DND-41 (cell line): ENCODE measurements at regions not wholly inside any gene's neighbourhood (a gene's known extent, or its start where the extent isn't known, plus 50 kb on each side); places are given as distances from the start of the nearest gene placed in this dataset.

Experiments used
- ATAC-seq: fragments of 200-7000 bp; cut with Tn5 transposase; 3 replicates; pipeline ENCODE4 v1.9.1; 2021; ENCODE audit warnings: low read depth; ENCODE audit not compliant: insufficient read depth
- DNase-seq: peaks from one replicate; pipeline ENCODE4 v3.0.0-alpha.2; 2020
- H2AFZ ChIP-seq: 2 replicates; pipeline ENCODE4 v1.6.0; 2012; ENCODE audit warnings: low read depth, low read length
- H3K27ac ChIP-seq: 2 replicates; pipeline ENCODE4 v1.5.1; 2012; ENCODE audit warnings: low read length, inconsistent platforms
- H3K27me3 ChIP-seq: fragments of 200-600 bp; sonication (generic); 2 replicates; pipeline ENCODE4 v1.6.0; 2012; ENCODE audit warnings: low read length, mild to moderate bottlenecking, inconsistent platforms; ENCODE audit not compliant: insufficient read depth, poor library complexity
- H3K36me3 ChIP-seq: 2 replicates; pipeline ENCODE4 v1.5.1; 2012; ENCODE audit warnings: low read length, inconsistent platforms; ENCODE audit not compliant: insufficient read depth
- H3K4me1 ChIP-seq: 2 replicates; pipeline ENCODE4 v1.5.1; 2012; ENCODE audit warnings: mild to moderate bottlenecking, low read length; ENCODE audit not compliant: insufficient read depth
- H3K4me2 ChIP-seq: 2 replicates; pipeline ENCODE4 v1.6.0; 2012; ENCODE audit warnings: mild to moderate bottlenecking, moderate library complexity, low read length, inconsistent platforms; ENCODE audit not compliant: insufficient read depth
- H3K4me3 ChIP-seq, 2 experiments: fragments of 200-600 bp in 1 of 2; shearing (Covaris generic) in 1 of 2; 2 replicates each; pipeline ENCODE4 v1.5.1; 2012 to 2016; ENCODE audit warnings: inconsistent platforms in 2 of 2, low read length in 2 of 2, mild to moderate bottlenecking in 2 of 2, low read depth in 1 of 2, moderate library complexity in 1 of 2
- H3K79me2 ChIP-seq: 2 replicates; pipeline ENCODE4 v1.6.0; 2012; ENCODE audit warnings: low read length, inconsistent platforms; ENCODE audit not compliant: insufficient read depth
- H3K9ac ChIP-seq: 2 replicates; pipeline ENCODE4 v1.6.0; 2012; ENCODE audit warnings: low read depth, mild to moderate bottlenecking, inconsistent platforms, low read length, moderate library complexity
- H3K9me3 ChIP-seq: 2 replicates; pipeline ENCODE4 v1.5.1; 2012; ENCODE audit warnings: low read length, moderate library complexity, mild to moderate bottlenecking, inconsistent platforms; ENCODE audit not compliant: insufficient read depth, severe bottlenecking
- H4K20me1 ChIP-seq: 2 replicates; pipeline ENCODE4 v1.6.0; 2012; ENCODE audit warnings: low read length; ENCODE audit not compliant: insufficient read depth
- EZH2 ChIP-seq: IDR thresholded peaks from 3 replicates; pipeline ENCODE4 v1.6.1; 2012; ENCODE audit warnings: borderline replicate concordance, low read depth, mild to moderate bottlenecking, moderate library complexity, low read length, inconsistent platforms; ENCODE audit not compliant: severe bottlenecking
- TF ChIP-seq, protein P1 (sequence below): IDR thresholded peaks from 2 replicates; pipeline ENCODE4 v1.5.1; 2012; ENCODE audit warnings: borderline replicate concordance, low read length, moderate library complexity, mild to moderate bottlenecking; ENCODE audit not compliant: poor library complexity, severe bottlenecking; ENCODE audit errors: extremely low read depth

DNA sequence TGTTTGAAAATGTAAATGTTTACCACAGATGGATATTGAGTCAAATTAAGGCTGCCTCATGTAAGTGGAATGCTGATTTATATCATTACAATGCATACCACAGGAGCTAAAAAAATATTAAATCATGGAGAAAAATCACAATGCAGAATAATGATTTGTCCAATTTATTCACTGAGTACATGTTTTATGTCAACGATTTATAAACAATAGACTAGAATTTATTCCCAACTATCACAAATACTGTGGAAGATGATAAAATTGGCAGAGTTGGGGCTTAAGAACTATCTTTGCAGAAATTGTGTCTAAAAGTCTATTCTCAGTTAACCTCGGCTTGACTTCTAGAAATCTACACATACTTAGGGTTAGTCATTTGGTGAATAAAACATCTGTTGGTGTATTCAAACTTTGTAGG is 472.1 kb upstream of the MARCKS start:
- Histone ChIP-seq H3K79me2 (no peaks in the 10 kb centered on the region), H3K9me3 (no peaks in the 10 kb centered on the region), H3K27me3 (no peaks in the 10 kb centered on the region), H3K36me3 (no peaks in the 10 kb centered on the region), H3K9ac (no peak overlapping the region), H3K4me3 (no peak overlapping the region), H3K4me2 (no peak overlapping the region), H3K27ac (no peak overlapping the region), H3K4me1 (no peaks in the 10 kb centered on the region), H4K20me1 (no peaks in the 10 kb centered on the region), H2AFZ (no peak overlapping the region)
- TF ChIP-seq, protein P1, sequence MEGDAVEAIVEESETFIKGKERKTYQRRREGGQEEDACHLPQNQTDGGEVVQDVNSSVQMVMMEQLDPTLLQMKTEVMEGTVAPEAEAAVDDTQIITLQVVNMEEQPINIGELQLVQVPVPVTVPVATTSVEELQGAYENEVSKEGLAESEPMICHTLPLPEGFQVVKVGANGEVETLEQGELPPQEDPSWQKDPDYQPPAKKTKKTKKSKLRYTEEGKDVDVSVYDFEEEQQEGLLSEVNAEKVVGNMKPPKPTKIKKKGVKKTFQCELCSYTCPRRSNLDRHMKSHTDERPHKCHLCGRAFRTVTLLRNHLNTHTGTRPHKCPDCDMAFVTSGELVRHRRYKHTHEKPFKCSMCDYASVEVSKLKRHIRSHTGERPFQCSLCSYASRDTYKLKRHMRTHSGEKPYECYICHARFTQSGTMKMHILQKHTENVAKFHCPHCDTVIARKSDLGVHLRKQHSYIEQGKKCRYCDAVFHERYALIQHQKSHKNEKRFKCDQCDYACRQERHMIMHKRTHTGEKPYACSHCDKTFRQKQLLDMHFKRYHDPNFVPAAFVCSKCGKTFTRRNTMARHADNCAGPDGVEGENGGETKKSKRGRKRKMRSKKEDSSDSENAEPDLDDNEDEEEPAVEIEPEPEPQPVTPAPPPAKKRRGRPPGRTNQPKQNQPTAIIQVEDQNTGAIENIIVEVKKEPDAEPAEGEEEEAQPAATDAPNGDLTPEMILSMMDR: no peak
- no peak for TF ChIP-seq EZH2
- ATAC-seq (no peak), DNase-seq (no peak)

DNA sequence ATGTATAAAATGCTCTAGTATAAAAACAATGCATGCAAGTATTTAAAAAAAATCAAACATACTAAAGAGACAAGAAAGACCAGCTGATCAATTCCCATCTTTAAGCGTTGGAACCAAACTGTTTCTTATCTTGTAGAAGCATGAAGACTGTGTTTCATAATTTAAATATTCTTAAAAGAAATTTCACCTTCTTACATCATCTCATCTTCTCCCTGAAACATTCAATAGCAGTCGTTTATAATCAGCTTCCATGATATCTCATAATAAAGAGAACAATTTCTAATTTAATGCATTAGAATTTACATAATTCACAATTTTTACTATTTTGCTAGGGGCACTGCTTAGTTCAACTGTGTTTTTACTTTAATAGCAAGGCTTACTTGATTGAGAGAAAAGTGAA is 468.1 kb upstream of the MARCKS start:
- H3K79me2 ChIP-seq: no peaks in the 10 kb centered on the region
- no peaks in the 10 kb centered on the region for H4K20me1 ChIP-seq
- no peak overlapping the region for H3K4me3 ChIP-seq
- DNase-seq: no peak
- H3K4me2 ChIP-seq: no peak overlapping the region
- no peaks in the 10 kb centered on the region for H3K27me3 ChIP-seq
- no peaks in the 10 kb centered on the region for H3K36me3 ChIP-seq
- no peaks in the 10 kb centered on the region for H3K4me1 ChIP-seq
- no peak overlapping the region for H3K9ac ChIP-seq
- H3K27ac ChIP-seq: no peak overlapping the region
- TF ChIP-seq, protein P1: no peak
- no peak for TF ChIP-seq EZH2
- no peaks in the 10 kb centered on the region for H3K9me3 ChIP-seq
- ATAC-seq: no peak
- no peak overlapping the region for H2AFZ ChIP-seq

DNA sequence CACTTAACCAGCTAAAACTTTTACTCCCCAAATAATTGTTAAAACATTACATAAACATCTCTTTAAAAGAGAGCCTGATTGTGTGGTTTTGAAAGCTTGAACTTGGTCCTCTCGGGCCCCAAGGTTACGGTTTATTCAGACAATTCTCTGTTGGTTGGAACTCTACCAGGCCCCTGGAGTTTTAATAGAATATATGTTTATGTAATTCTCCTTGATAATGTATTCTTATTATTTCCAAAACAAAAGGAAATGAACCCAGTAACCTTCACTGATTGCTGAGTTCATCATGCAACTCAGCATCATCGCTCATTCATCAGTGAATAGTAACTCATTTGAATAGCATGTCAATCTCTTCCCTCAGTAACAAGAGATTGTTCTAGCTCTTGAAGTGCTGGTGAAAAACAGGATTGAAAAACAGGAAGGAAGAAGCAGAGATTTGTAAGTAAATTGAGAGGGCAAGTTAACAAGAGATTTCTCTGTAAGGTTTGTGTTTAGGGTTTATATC is 464.5 kb upstream of the MARCKS start:
- Histone ChIP-seq H3K79me2 (no peaks in the 10 kb centered on the region), H3K9me3 (no peaks in the 10 kb centered on the region), H3K9ac (no peak overlapping the region), H2AFZ (no peak overlapping the region), H3K27ac (no peak overlapping the region), H3K36me3 (no peaks in the 10 kb centered on the region), H4K20me1 (no peaks in the 10 kb centered on the region), H3K27me3 (no peaks in the 10 kb centered on the region), H3K4me1 (no peaks in the 10 kb centered on the region), H3K4me2 (no peak overlapping the region), H3K4me3 (no peak overlapping the region)
- ATAC-seq: no peak
- no peak for TF ChIP-seq EZH2
- TF ChIP-seq, protein P1: no peak
- DNase-seq: no peak

DNA sequence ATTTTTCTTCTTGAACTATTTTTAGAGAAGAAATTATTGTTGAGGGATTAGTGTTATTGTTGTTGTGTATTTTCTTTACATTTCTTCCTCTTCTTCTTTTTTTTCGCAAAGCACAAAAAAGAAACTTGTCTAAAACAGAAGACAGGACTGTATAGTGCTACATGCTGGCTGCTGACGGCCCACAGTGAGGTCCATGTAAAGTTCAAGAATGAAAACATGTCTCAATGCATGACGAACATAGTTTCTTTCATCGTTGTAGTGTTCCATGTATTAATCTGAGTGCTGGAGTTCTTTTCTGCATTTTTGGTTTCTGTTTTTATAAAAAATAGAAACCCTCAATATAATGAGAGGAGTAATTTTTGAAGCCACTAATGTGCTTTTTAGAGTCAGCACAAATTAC is 462.9 kb upstream of the MARCKS start:
- Histone ChIP-seq H3K27me3 (no peaks in the 10 kb centered on the region), H2AFZ (no peak overlapping the region), H3K9me3 (no peaks in the 10 kb centered on the region), H3K4me2 (no peak overlapping the region), H3K27ac (no peak overlapping the region), H4K20me1 (no peaks in the 10 kb centered on the region), H3K36me3 (no peaks in the 10 kb centered on the region), H3K79me2 (no peaks in the 10 kb centered on the region), H3K9ac (no peak overlapping the region), H3K4me1 (no peaks in the 10 kb centered on the region), H3K4me3 (no peak overlapping the region)
- TF ChIP-seq EZH2: no peak
- TF ChIP-seq, protein P1: no peak
- ATAC-seq: no peak
- no peak for DNase-seq
